HG03064 (cell line): ENCODE measurements at regions not wholly inside any gene's neighbourhood (a gene's known extent, or its start where the extent isn't known, plus 50 kb on each side); places are given as distances from the start of the nearest gene placed in this dataset.

ENCODE experiments used
- ATAC-seq: cut with Tn5 transposase; IDR thresholded peaks from one replicate; pipeline ENCODE4 v1.9.1; 2021; ENCODE audit warnings: low read depth; ENCODE audit not compliant: unreplicated experiment

- no peak for ATAC-seq
Measured at GRCh38 chr20:48012401-48012974, 227.2 kb upstream of the SULF2 start.

GRCh38 chr20:48011025-48011424, 225.7 kb upstream of the SULF2 start:
- ATAC-seq: no peak

- ATAC-seq: no peak
Measured at GRCh38 chr20:48010623-48011022, 225.3 kb upstream of the SULF2 start.

GRCh38 chr20:48008850-48009515, 223.7 kb upstream of the SULF2 start:
- ATAC-seq: no peak

GRCh38 chr20:48007351-48007750, 222.1 kb upstream of the SULF2 start:
- no peak for ATAC-seq

GRCh38 chr20:48006036-48006833, 221.0 kb upstream of the SULF2 start:
- ATAC-seq: no peak

GRCh38 chr20:48003021-48003420, 217.7 kb upstream of the SULF2 start:
- ATAC-seq: no peak

- peak; percentile 79 for ATAC-seq
Measured at GRCh38 chr20:48002517-48002970, 217.3 kb upstream of the SULF2 start.

- no peak for ATAC-seq
Measured at GRCh38 chr20:47999166-47999565, 213.9 kb upstream of the SULF2 start.

GRCh38 chr20:47998736-47999135, 213.5 kb upstream of the SULF2 start:
- no peak for ATAC-seq

- ATAC-seq: no peak
Measured at GRCh38 chr20:47995661-47996060, 210.4 kb upstream of the SULF2 start.

- no peak for ATAC-seq
Measured at GRCh38 chr20:47993817-47994216, 208.5 kb upstream of the SULF2 start.

GRCh38 chr20:47993035-47993755, 207.9 kb upstream of the SULF2 start:
- no peak for ATAC-seq

GRCh38 chr20:47991875-47992488, 206.7 kb upstream of the SULF2 start:
- ATAC-seq: no peak

- ATAC-seq: no peak
Measured at GRCh38 chr20:47990507-47991150, 205.3 kb upstream of the SULF2 start.

GRCh38 chr20:47989957-47990356, 204.7 kb upstream of the SULF2 start:
- ATAC-seq: no peak

GRCh38 chr20:47988676-47989075, 203.4 kb upstream of the SULF2 start:
- ATAC-seq: no peak

- no peak for ATAC-seq
Measured at GRCh38 chr20:47985092-47985850, 200.0 kb upstream of the SULF2 start.

GRCh38 chr20:47984437-47984836, 199.2 kb upstream of the SULF2 start:
- ATAC-seq: no peak
